Breast epithelium (tissue), 4 donors: ENCODE measurements at regions not wholly inside any gene's neighbourhood (a gene's known extent, or its start where the extent isn't known, plus 50 kb on each side); places are given as distances from the start of the nearest gene placed in this dataset.

Experiments
- DNase-seq, 2 donors: peaks; one replicate each; pipeline ENCODE4 v3.0.0-alpha.2; 2019; ENCODE audit warnings: low spot score in 2 of 2
- H3K27ac ChIP-seq, 2 donors: fragments of 200-600 bp; sonication (generic) in 1 of 2; one replicate each; pipeline ENCODE4 v1.5.1; 2016 to 2019; ENCODE audit warnings: mild to moderate bottlenecking in 1 of 2
- H3K27me3 ChIP-seq, 2 donors: fragments of 200-600 bp; sonication (generic) in 1 of 2; one replicate each; pipeline versions ENCODE4 v1.5.1 to v1.6.0; 2017 to 2019; ENCODE audit warnings: control low read depth in 1 of 2, mild to moderate bottlenecking in 1 of 2
- H3K36me3 ChIP-seq: fragments of 200-600 bp; one replicate; pipeline ENCODE4 v1.5.1; 2019
- H3K4me1 ChIP-seq, 2 donors: fragments of 200-600 bp; sonication (generic); one replicate each; pipeline ENCODE4 v1.5.1; 2016 to 2019; ENCODE audit warnings: control low read depth in 1 of 2
- H3K4me3 ChIP-seq, 3 donors: fragments of 200-600 bp; sonication (generic); 1 replicate in 2 of 3; 2 replicates in 1 of 3; pipeline ENCODE4 v1.5.1; 2016 to 2019; ENCODE audit warnings: mild to moderate bottlenecking in 3 of 3, moderate library complexity in 2 of 3
- H3K9me3 ChIP-seq, 2 donors: fragments of 200-600 bp; sonication (generic) in 1 of 2; one replicate each; pipeline ENCODE4 v1.5.1; 2016 to 2019; ENCODE audit warnings: control low read depth in 1 of 2
- CTCF ChIP-seq, 3 donors: fragments of 450-650 bp; IDR thresholded peaks; one replicate each; pipeline ENCODE4 v1.5.1; 2016 to 2017; ENCODE audit warnings: antibody characterized with exemption in 3 of 3, mild to moderate bottlenecking in 3 of 3, moderate library complexity in 3 of 3
- POLR2A ChIP-seq: fragments of 450-650 bp; IDR thresholded peaks from one replicate; pipeline ENCODE4 v1.6.1; 2016; ENCODE audit warnings: antibody characterized with exemption, mild to moderate bottlenecking, moderate library complexity
- POLR2AphosphoS5 ChIP-seq, 3 donors: sonication (generic); formaldehyde crosslinking; IDR thresholded peaks; one replicate each; pipeline ENCODE4 v1.6.1; 2017; ENCODE audit warnings: antibody characterized with exemption in 3 of 3
- intact Hi-C: fragments of 100-400 bp; cut with DNase I; formaldehyde crosslinking; loops from one replicate; pipeline ENCODE4 v1.15.1; 2023; ENCODE audit warnings: low total_unique reads

DNA sequence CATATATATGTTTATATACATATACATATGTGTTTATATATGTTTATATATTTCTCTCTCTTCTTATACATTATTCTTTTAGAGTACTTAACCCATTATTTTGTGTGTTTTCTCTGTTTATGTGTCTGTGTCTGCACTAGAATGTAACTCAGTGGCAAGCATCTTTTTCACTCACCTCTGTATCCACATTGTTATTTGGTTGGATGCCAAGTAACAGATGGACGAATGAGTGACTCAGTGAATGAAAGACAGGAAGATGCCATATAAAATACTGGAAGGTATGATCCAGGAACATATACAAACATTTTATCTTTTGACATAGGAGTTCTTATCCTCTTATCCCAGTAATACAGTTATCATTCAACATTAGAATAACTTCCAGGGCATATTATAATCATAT, 684.8 kb downstream of the RNF144A start:
- no peaks in the 10 kb centered on the region for H3K4me1 ChIP-seq
- no peak overlapping the region for H3K27ac ChIP-seq
- H3K27me3 ChIP-seq, result no peaks in the 10 kb centered on the region
- no peak for DNase-seq
- intact Hi-C loops, result no loop called here
- TF ChIP-seq POLR2AphosphoS5 (IDR thresholded peaks at IDR 0.05) (no peak), POLR2A (no peak), CTCF (IDR thresholded peaks at IDR 0.05) (no peak)
- H3K36me3 ChIP-seq, result no peaks in the 10 kb centered on the region
- H3K9me3 ChIP-seq, result no peaks in the 10 kb centered on the region
- no peak overlapping the region for H3K4me3 ChIP-seq

- Histone ChIP-seq H3K27me3 (no peaks in the 10 kb centered on the region), H3K4me1 (no peaks in the 10 kb centered on the region), H3K4me3 (no peak overlapping the region), H3K36me3 (no peaks in the 10 kb centered on the region), H3K9me3 (no peaks in the 10 kb centered on the region), H3K27ac (no peak overlapping the region)
- no peak for DNase-seq
- intact Hi-C loops, result no loop called here
- no peak for TF ChIP-seq POLR2AphosphoS5 (IDR thresholded peaks at IDR 0.05)
- no peak for TF ChIP-seq POLR2A
- TF ChIP-seq CTCF (IDR thresholded peaks at IDR 0.05), result no peak
Measured at GRCh38 chr2:7604456-7604855, 687.2 kb downstream of the RNF144A start.

DNA sequence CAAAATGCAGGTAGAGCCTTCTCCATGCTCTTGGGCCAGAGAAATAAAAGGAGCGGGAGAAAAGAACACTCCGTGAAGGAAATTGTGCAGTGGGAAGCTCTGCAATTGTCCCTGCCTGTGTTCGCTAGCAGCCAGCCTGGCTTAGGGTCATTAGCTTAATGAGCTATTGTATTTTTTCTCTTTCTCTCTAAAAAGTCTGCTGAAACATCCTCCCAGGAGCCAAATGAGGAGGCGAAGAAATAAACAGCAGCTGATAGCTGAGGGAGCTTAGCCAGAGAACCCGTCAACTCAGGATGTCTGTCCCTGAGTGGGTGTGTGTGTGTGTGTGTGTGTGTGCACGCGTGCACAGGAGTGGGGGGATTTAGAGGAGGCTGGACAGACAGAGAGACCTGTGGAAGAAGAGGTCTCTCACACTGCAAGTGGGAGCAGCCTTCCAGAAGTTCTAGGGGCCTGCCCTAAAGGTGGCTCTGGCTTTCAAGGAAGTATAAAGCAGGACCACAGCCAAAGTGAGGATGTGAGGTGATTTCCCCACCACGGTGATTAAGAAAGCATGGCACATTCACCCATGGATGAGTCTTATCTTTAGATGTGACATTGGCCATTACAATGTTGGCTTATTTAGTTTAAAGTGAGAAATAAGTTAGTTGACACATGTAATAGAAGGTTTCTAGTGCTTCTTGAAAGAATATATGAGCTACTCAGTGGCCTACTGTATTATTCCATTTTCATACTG, 690.4 kb downstream of the RNF144A start:
- TF ChIP-seq POLR2AphosphoS5 (IDR thresholded peaks at IDR 0.05) (no peak), POLR2A (no peak), CTCF (IDR thresholded peaks at IDR 0.05) (no peak)
- no peaks in the 10 kb centered on the region for H3K36me3 ChIP-seq
- H3K4me1 ChIP-seq, result no peaks in the 10 kb centered on the region
- no peaks in the 10 kb centered on the region for H3K9me3 ChIP-seq
- DNase-seq, result no peak
- no peak overlapping the region for H3K27ac ChIP-seq
- H3K4me3 ChIP-seq, result no peak overlapping the region
- no peaks in the 10 kb centered on the region for H3K27me3 ChIP-seq
- intact Hi-C loops, result no loop called here

DNA sequence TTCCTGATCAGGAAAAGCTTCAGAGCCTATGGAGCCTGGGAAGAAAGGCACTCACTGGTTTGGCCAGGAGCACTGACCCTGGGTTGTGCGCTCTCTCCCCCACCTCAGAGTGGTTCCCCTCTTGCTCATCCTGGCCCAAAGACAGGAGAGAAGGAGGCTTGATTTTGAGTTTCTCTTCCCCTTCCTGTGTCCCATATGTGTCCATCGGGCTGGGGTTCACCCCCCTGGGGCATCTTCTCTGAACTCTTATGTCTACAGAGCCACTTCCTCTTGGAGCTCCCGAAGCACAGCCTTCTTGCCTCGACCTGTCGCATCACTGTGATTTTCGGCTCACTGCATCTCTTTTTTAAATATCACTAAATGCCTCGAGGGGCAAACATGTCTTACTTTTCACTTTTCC, 692.3 kb downstream of the RNF144A start:
- TF ChIP-seq POLR2A (no peak), POLR2AphosphoS5 (IDR thresholded peaks at IDR 0.05) (no peak), CTCF (IDR thresholded peaks at IDR 0.05) (no peak)
- Histone ChIP-seq H3K27ac (no peak overlapping the region), H3K27me3 (no peaks in the 10 kb centered on the region), H3K4me3 (no peak overlapping the region), H3K4me1 (no peaks in the 10 kb centered on the region), H3K9me3 (no peaks in the 10 kb centered on the region), H3K36me3 (no peaks in the 10 kb centered on the region)
- intact Hi-C loops, result no loop called here
- no peak for DNase-seq

DNA sequence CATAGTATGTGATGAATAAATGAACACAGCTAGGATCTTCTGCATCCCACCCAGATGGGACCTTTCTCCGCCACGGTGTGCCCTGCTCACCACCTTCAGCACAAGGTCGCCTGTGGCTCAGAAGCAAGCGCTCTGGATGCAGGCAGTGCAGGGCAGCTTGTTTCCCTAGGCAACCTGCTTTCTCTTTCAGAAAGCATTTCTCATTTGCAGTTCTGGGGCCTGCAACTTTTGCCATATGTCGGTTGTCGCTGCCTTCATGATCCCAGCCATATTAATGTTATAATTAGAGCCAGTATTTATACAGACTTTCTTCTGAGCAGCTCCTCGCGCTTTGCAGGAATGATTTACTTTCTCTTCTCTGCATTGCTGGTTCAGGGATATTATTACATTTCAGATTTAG, 692.8 kb downstream of the RNF144A start:
- Histone ChIP-seq H3K4me3 (no peak overlapping the region), H3K9me3 (no peaks in the 10 kb centered on the region), H3K27ac (no peak overlapping the region), H3K27me3 (no peaks in the 10 kb centered on the region), H3K36me3 (no peaks in the 10 kb centered on the region), H3K4me1 (no peaks in the 10 kb centered on the region)
- no peak for DNase-seq
- TF ChIP-seq POLR2AphosphoS5 (IDR thresholded peaks at IDR 0.05), result no peak
- TF ChIP-seq CTCF (IDR thresholded peaks at IDR 0.05), result no peak
- no peak for TF ChIP-seq POLR2A
- intact Hi-C loops, result no loop called here
